K562 (cell line): ENCODE measurements at regions not wholly inside any gene's neighbourhood (a gene's known extent, or its start where the extent isn't known, plus 50 kb on each side); places are given as distances from the start of the nearest gene placed in this dataset.

ENCODE experiments used
- ATAC-seq: fragments of 200-7000 bp; cut with Tn5 transposase; 3 replicates; pipeline ENCODE4 v1.9.1; 2020; ENCODE audit warnings: moderate library complexity
- BruUV-seq: library from RNA; stranded (reverse); fragments of 400-500 nt; replicated peaks from 2 replicates; lab custom pipeline; 2021; lab: Mats Ljungman, UMichigan
- CTCF ChIA-PET: fragments of 300-600 bp; formaldehyde crosslinking; extraction: SDS; loops from one replicate; lab custom pipeline; 2021; ENCODE audit warnings: low intra/inter-chr PET ratio; lab: Yijun Ruan, JAX
- POLR2A ChIA-PET: fragments of 300-600, 350-650 bp; sonication (Branson Sonifier 250); formaldehyde crosslinking; extraction: SDS; loops from one replicate; lab custom pipeline; 2021; ENCODE audit warnings: antibody characterized with exemption, inconsistent platforms; lab: Yijun Ruan, JAX
- DNase-seq, 4 experiments: peaks; one replicate each; pipeline versions ENCODE4 v3.0.0 to v3.0.0-alpha.2; 2011 to 2018; ENCODE audit warnings: low spot score in 3 of 4, mixed read lengths in 3 of 4; ENCODE audit errors: extremely low read depth in 1 of 4
- FAIRE-seq: peaks from 2 replicates; lab custom pipeline; 2011; peaks lifted over from hg19 to GRCh38; lab: Jason Lieb, UNC
- H2AFZ ChIP-seq: 2 replicates; pipeline ENCODE4 v1.6.0; 2011; ENCODE audit warnings: low read depth, low read length, control low read depth, inconsistent platforms
- H3K27ac ChIP-seq: fragments of 200-600 bp; 3 replicates; pipeline ENCODE4 v1.8.0; 2011; ENCODE audit warnings: low read depth, mild to moderate bottlenecking, control low read depth, inconsistent platforms, low read length, moderate library complexity, mixed read lengths; ENCODE audit errors: extremely low read depth
- H3K27me3 ChIP-seq, 2 experiments: fragments of 300-600 bp in 1 of 2; 2 replicates in 1 of 2; 3 replicates in 1 of 2; pipeline versions ENCODE4 v1.6.0 to v1.8.0; 2011; ENCODE audit warnings: inconsistent platforms in 2 of 2, low read length in 2 of 2, mild to moderate bottlenecking in 1 of 2, mixed read lengths in 1 of 2, moderate library complexity in 1 of 2; ENCODE audit not compliant: control insufficient read depth in 2 of 2, insufficient read depth in 2 of 2
- H3K36me3 ChIP-seq: fragments of 300-600 bp; 3 replicates; pipeline ENCODE4 v1.8.0; 2011; ENCODE audit warnings: mild to moderate bottlenecking, low read length, inconsistent platforms; ENCODE audit not compliant: control insufficient read depth, insufficient read depth
- H3K4me1 ChIP-seq, 2 experiments: fragments of 200-600 bp in 1 of 2; replicated peaks in 1 of 2; 2 replicates in 1 of 2; 3 replicates in 1 of 2; pipeline versions ENCODE4 v1.5.1 to v1.8.0; 2011; ENCODE audit warnings: inconsistent platforms in 2 of 2, low read length in 2 of 2, mild to moderate bottlenecking in 1 of 2, mixed read lengths in 1 of 2, moderate library complexity in 1 of 2; ENCODE audit not compliant: control insufficient read depth in 2 of 2, insufficient read depth in 2 of 2
- H3K4me2 ChIP-seq: 2 replicates; pipeline ENCODE4 v1.6.1; 2011; ENCODE audit warnings: low read length, control low read depth, inconsistent platforms, mixed read lengths; ENCODE audit not compliant: insufficient read depth
- H3K4me3 ChIP-seq: fragments of 200-600 bp; sonication (generic), shearing (Covaris generic); 2 replicates; pipeline ENCODE4 v1.5.1; 2016; ENCODE audit warnings: control low read depth, inconsistent platforms
- H3K79me2 ChIP-seq: fragments of 200-600 bp; 3 replicates; pipeline ENCODE4 v1.8.0; 2011; ENCODE audit warnings: low read length, inconsistent platforms; ENCODE audit not compliant: control insufficient read depth, insufficient read depth
- H3K9ac ChIP-seq, 2 experiments: 2 replicates each; pipeline versions ENCODE4 v1.6.0 to v1.6.1; 2011; ENCODE audit warnings: low read depth in 2 of 2, low read length in 2 of 2, control low read depth in 1 of 2, inconsistent platforms in 1 of 2, mild to moderate bottlenecking in 1 of 2, mixed read lengths in 1 of 2; ENCODE audit not compliant: insufficient read depth in 1 of 2
- H3K9me1 ChIP-seq: one replicate; pipeline ENCODE4 v1.6.0; 2011; ENCODE audit warnings: inconsistent platforms, mild to moderate bottlenecking, low read length, moderate library complexity; ENCODE audit not compliant: control insufficient read depth, insufficient read depth
- H3K9me3 ChIP-seq: replicated peaks from 2 replicates; pipeline ENCODE4 v1.5.1; 2011; ENCODE audit warnings: low read depth, low read length, inconsistent platforms; ENCODE audit not compliant: control insufficient read depth, insufficient read depth
- H4K20me1 ChIP-seq: replicated peaks from 2 replicates; pipeline ENCODE4 v1.6.1; 2011; ENCODE audit warnings: low read length, inconsistent platforms, mixed read lengths; ENCODE audit not compliant: control insufficient read depth, insufficient read depth
- ARID1B ChIP-seq: fragments of 450-650 bp; IDR thresholded peaks from 2 replicates; pipeline ENCODE4 v1.6.1; 2016; ENCODE audit warnings: antibody characterized with exemption, mild to moderate bottlenecking, inconsistent platforms
- CCAR2 ChIP-seq: fragments of 200-400 bp; formaldehyde crosslinking; IDR thresholded peaks from 2 replicates; pipeline ENCODE4 v1.6.1; 2017; ENCODE audit warnings: mild to moderate bottlenecking, low read depth, low read length
- CEBPG ChIP-seq, 3 experiments: fragments of 200-800 bp in 1 of 3; sonication (Bioruptor generic) in 1 of 3; sonication (generic) in 1 of 3; formaldehyde crosslinking in 1 of 3; IDR thresholded peaks in 2 of 3; conservative IDR thresholded peaks in 1 of 3; 2 replicates each; pipeline versions ENCODE4 v1.6.1 to v1.8.0; 2016 to 2022; ENCODE audit warnings: missing compliant biosample characterization in 2 of 3, missing genetic modification characterization in 2 of 3, mild to moderate bottlenecking in 1 of 3, missing genetic modification reagents in 1 of 3
- MEIS2 ChIP-seq: fragments of 450-650 bp; IDR thresholded peaks from 2 replicates; pipeline ENCODE4 v1.6.1; 2014; ENCODE audit warnings: mild to moderate bottlenecking; ENCODE audit not compliant: partially characterized antibody
- NCOA6 ChIP-seq: fragments of 450-650 bp; IDR thresholded peaks from 2 replicates; pipeline ENCODE4 v1.6.1; 2017; ENCODE audit warnings: mild to moderate bottlenecking
- NFE2L1 ChIP-seq: fragments of 450-650 bp; IDR thresholded peaks from 2 replicates; pipeline ENCODE4 v1.6.1; 2016; ENCODE audit warnings: missing genetic modification characterization, low read depth, mild to moderate bottlenecking, missing compliant biosample characterization, moderate library complexity, borderline replicate concordance
- NONO ChIP-seq, 2 experiments: fragments of 200-400 bp in 1 of 2; fragments of 450-650 bp in 1 of 2; formaldehyde crosslinking in 1 of 2; IDR thresholded peaks; 2 replicates each; pipeline ENCODE4 v1.6.1; 2017; ENCODE audit warnings: low read depth in 2 of 2, mild to moderate bottlenecking in 2 of 2, moderate library complexity in 2 of 2, low read length in 1 of 2
- PML ChIP-seq: IDR thresholded peaks from 2 replicates; pipeline ENCODE4 v1.6.1; 2012; ENCODE audit warnings: low read length, inconsistent platforms
- PPARD ChIP-seq: fragments of 250-450 bp; sonication (Bioruptor Pico); IDR thresholded peaks from 2 replicates; pipeline ENCODE4 v1.8.0; 2022; ENCODE audit warnings: inconsistent platforms, mild to moderate bottlenecking, moderate library complexity
- SREBF2 ChIP-seq: sonication (generic); formaldehyde crosslinking; IDR thresholded peaks from 2 replicates; pipeline ENCODE4 v1.4.0; 2020; ENCODE audit warnings: mild to moderate bottlenecking, missing genetic modification reagents
- TAL1 ChIP-seq: fragments of 450-650 bp; IDR thresholded peaks from 2 replicates; pipeline ENCODE4 v1.6.1; 2016; ENCODE audit warnings: mild to moderate bottlenecking
- TCF3 ChIP-seq: sonication (generic); formaldehyde crosslinking; IDR thresholded peaks from 2 replicates; pipeline ENCODE4 v1.4.0; 2020; ENCODE audit warnings: mild to moderate bottlenecking, missing genetic modification reagents
- TEAD4 ChIP-seq, 2 experiments: sonication (generic) in 1 of 2; formaldehyde crosslinking in 1 of 2; IDR thresholded peaks; 2 replicates each; pipeline versions ENCODE4 v1.6.1 to v1.8.0; 2012 to 2022; ENCODE audit warnings: borderline replicate concordance in 1 of 2, inconsistent platforms in 1 of 2, low read length in 1 of 2, mild to moderate bottlenecking in 1 of 2, missing genetic modification reagents in 1 of 2
- ZBTB1 ChIP-seq: sonication (generic); formaldehyde crosslinking; IDR thresholded peaks from 2 replicates; pipeline ENCODE4 v1.8.1; 2023; ENCODE audit warnings: missing genetic modification reagents, low read depth, mild to moderate bottlenecking, borderline replicate concordance
- WGBS: fragments of 100-300 bp; shearing (Covaris generic); methylation state at CpG from one replicate; pipeline ENCODE4 v1.1.6; 2016; ENCODE audit warnings: low coverage, mixed read lengths; ENCODE audit not compliant: insufficient coverage; ENCODE audit errors: missing lambda C conversion rate; 5-methylcytosine and 5-hydroxymethylcytosine counted together
- in situ Hi-C: fragments of 300-500 bp; cut with MboI; formaldehyde crosslinking; loops from 4 replicates; pipeline ENCODE4 v1.15.0; 2018; ENCODE audit warnings: inconsistent platforms, mixed read lengths
- intact Hi-C: fragments of 100-400 bp; cut with micrococcal nuclease; formaldehyde crosslinking; loops from 2 replicates; pipeline ENCODE4 v1.14.2; 2022
- TF ChIP-seq, protein P1 (sequence below), 2 experiments: fragments of 450-650 bp; conservative IDR thresholded peaks; 2 replicates each; pipeline ENCODE4 v1.6.1; 2017; ENCODE audit warnings: mild to moderate bottlenecking in 2 of 2, moderate library complexity in 2 of 2
- TF ChIP-seq, protein P2 (sequence below): fragments of 450-650 bp; IDR thresholded peaks from 2 replicates; pipeline ENCODE4 v1.6.1; 2016; ENCODE audit warnings: missing biosample characterization, missing genetic modification characterization
- TF ChIP-seq, protein P3 (sequence below): fragments of 250-450 bp; sonication (Bioruptor Pico); IDR thresholded peaks from 2 replicates; pipeline ENCODE4 v1.8.0; 2021; ENCODE audit warnings: mild to moderate bottlenecking, moderate library complexity

DNA sequence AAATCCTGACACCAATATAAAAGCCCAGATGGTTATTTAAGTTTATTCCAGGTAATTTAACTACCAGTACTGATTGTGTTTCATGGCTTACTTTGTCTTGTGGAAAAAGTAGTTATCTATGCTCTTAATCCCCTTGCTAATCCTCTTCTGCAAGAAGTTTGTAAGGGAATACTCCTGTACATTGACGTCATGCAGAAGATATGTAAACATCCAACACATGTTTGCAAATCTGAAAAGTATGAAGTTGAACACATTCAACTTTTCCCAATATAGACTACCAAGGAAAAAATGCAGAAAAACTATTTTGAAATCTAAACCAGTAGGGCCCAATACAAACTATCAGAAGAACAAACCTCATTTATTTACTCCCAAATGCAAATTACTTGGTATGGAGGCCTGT lies 56.3 kb upstream of the ELL2 start (continued):
- TF ChIP-seq ARID1B: peak; percentile 55
- no peak for TF ChIP-seq PPARD (CRISPR knock-in tag)
- TF ChIP-seq, protein P1, sequence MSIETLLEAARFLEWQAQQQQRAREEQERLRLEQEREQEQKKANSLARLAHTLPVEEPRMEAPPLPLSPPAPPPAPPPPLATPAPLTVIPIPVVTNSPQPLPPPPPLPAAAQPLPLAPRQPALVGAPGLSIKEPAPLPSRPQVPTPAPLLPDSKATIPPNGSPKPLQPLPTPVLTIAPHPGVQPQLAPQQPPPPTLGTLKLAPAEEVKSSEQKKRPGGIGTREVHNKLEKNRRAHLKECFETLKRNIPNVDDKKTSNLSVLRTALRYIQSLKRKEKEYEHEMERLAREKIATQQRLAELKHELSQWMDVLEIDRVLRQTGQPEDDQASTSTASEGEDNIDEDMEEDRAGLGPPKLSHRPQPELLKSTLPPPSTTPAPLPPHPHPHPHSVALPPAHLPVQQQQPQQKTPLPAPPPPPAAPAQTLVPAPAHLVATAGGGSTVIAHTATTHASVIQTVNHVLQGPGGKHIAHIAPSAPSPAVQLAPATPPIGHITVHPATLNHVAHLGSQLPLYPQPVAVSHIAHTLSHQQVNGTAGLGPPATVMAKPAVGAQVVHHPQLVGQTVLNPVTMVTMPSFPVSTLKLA (conservative IDR thresholded peaks at IDR 0.05): peak; percentile 57 to 60; a peak in 3 of 4 replicates
- 0 out of 2 replicates have a peak, but pooled peaks have one; percentile 14 for TF ChIP-seq TEAD4 (IDR thresholded peaks at IDR 0.05; ENCODE audit: low read length)
- no peak for TF ChIP-seq TEAD4 (CRISPR knock-in tag; IDR thresholded peaks at IDR 0.05; ENCODE audit: borderline replicate concordance)

DNA sequence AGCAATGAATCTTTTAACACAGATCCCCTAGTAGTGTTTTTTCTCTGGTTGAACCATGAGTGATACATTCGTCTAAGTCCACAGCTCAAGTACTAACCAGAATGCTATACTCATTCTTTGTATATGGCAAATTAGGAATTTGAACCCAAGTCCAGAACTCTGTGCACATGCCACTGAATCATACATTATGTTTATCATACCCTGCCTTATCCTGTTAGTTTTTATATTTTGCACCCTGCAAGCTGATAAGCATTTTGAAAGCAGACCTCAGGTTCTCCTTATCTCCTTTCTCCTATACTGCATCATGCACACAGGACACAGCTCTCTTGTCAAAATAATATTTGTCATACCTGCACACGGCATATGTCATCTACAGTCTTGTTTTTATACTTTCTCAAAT lies 54.6 kb upstream of the ELL2 start:
- Histone ChIP-seq H3K27ac (no peak overlapping the region), H3K9ac (no peak overlapping the region), H3K9me1 (no peaks in the 10 kb centered on the region), H3K4me2 (no peak overlapping the region), H3K9me3 (no peaks in the 10 kb centered on the region; the same call in 1 of the 2 replicates), H3K4me3 (no peak overlapping the region), H2AFZ (no peak overlapping the region), H4K20me1 (no peaks in the 10 kb centered on the region), H3K79me2 (no peaks in the 10 kb centered on the region), H3K27me3 (no peaks in the 10 kb centered on the region), H3K4me1 (peaks cover 0 to 9% of the 10 kb centered on the region in 2 experiments; a peak in 2 of 5 replicates), H3K36me3 (no peaks in the 10 kb centered on the region)
- in situ Hi-C loops: no loop called here
- CTCF ChIA-PET: no interaction called here
- no peak for FAIRE-seq
- WGBS: 0% methylated on average over 2 of the region's 2 CpGs
- POLR2A ChIA-PET: interaction anchor here (1.0 to 1.5 kb wide), 4 partner anchors 9 to 42 kb away, joined by 3 to 4 read pairs (median 4); no protein-coding TSS in a partner anchor
- BruUV-seq: no TSS peak
- peak; percentile 55 for ATAC-seq
- intact Hi-C loops: no loop called here
- peak in 3 of 4 experiments; percentile 10 to 41 (median 22) for DNase-seq
- TF ChIP-seq, protein P2, sequence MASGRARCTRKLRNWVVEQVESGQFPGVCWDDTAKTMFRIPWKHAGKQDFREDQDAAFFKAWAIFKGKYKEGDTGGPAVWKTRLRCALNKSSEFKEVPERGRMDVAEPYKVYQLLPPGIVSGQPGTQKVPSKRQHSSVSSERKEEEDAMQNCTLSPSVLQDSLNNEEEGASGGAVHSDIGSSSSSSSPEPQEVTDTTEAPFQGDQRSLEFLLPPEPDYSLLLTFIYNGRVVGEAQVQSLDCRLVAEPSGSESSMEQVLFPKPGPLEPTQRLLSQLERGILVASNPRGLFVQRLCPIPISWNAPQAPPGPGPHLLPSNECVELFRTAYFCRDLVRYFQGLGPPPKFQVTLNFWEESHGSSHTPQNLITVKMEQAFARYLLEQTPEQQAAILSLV (tag): no peak
- no peak for TF ChIP-seq SREBF2 (CRISPR knock-in tag)
- TF ChIP-seq CCAR2: no peak
- TF ChIP-seq PML: peak; percentile 29; the same call in 1 of the 2 replicates
- TF ChIP-seq MEIS2: peak; percentile 31
- peak; percentile 38; the same call in 1 of the 2 replicates for TF ChIP-seq TCF3 (CRISPR knock-in tag)
- peak; percentile 55 for TF ChIP-seq TAL1
- TF ChIP-seq NONO (IDR thresholded peaks at IDR 0.05; ENCODE audit: low read depth in 2 of 2, low read length in 1 of 2): no peak
- TF ChIP-seq CEBPG (CRISPR knock-in tag; IDR thresholded peaks at IDR 0.05): no peak
- TF ChIP-seq CEBPG (tag; conservative IDR thresholded peaks at IDR 0.05 in 1 of 2, IDR thresholded peaks at IDR 0.05 in 1 of 2): no peak
- no peak for TF ChIP-seq ZBTB1 (CRISPR knock-in tag)
- TF ChIP-seq NFE2L1 (tag): no peak
- no peak for TF ChIP-seq NCOA6
- TF ChIP-seq, protein P3, sequence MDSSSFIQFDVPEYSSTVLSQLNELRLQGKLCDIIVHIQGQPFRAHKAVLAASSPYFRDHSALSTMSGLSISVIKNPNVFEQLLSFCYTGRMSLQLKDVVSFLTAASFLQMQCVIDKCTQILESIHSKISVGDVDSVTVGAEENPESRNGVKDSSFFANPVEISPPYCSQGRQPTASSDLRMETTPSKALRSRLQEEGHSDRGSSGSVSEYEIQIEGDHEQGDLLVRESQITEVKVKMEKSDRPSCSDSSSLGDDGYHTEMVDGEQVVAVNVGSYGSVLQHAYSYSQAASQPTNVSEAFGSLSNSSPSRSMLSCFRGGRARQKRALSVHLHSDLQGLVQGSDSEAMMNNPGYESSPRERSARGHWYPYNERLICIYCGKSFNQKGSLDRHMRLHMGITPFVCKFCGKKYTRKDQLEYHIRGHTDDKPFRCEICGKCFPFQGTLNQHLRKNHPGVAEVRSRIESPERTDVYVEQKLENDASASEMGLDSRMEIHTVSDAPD (CRISPR knock-in tag): no peak
